Esophagus squamous epithelium (tissue), 5 donors: ENCODE measurements at regions not wholly inside any gene's neighbourhood (a gene's known extent, or its start where the extent isn't known, plus 50 kb on each side); places are given as distances from the start of the nearest gene placed in this dataset.

Experiments
- DNase-seq: peaks from one replicate; lab custom pipeline; 2025; lab: John Stamatoyannopoulos, UW
- H3K27ac ChIP-seq, 4 donors: fragments of 200-600 bp; sonication (generic); one replicate each; pipeline ENCODE4 v1.5.1; 2016 to 2019; ENCODE audit warnings: mild to moderate bottlenecking in 1 of 4
- H3K27me3 ChIP-seq, 4 donors: fragments of 200-600 bp; sonication (generic); 1 replicate in 3 of 4; 2 replicates in 1 of 4; pipeline versions ENCODE4 v1.5.1 to v1.6.0; 2017 to 2021; ENCODE audit warnings: antibody characterized with exemption in 1 of 4
- H3K36me3 ChIP-seq, 3 donors: fragments of 200-600 bp; sonication (generic); one replicate each; pipeline ENCODE4 v1.5.1; 2016 to 2019
- H3K4me1 ChIP-seq, 3 donors: fragments of 200-600 bp; sonication (generic); one replicate each; pipeline ENCODE4 v1.5.1; 2017 to 2019
- H3K4me3 ChIP-seq, 4 donors: fragments of 200-600 bp; sonication (generic); 1 replicate in 3 of 4; 2 replicates in 1 of 4; pipeline ENCODE4 v1.5.1; 2016 to 2019; ENCODE audit warnings: mild to moderate bottlenecking in 2 of 4, moderate library complexity in 1 of 4
- H3K9me3 ChIP-seq, 3 donors: fragments of 200-600 bp; sonication (generic); one replicate each; pipeline ENCODE4 v1.5.1; 2016 to 2019
- CTCF ChIP-seq, 6 experiments: fragments of 450-650 bp in 4 of 6; fragments of 200-600 bp in 2 of 6; sonication (generic) in 2 of 6; IDR thresholded peaks; one replicate each; pipeline ENCODE4 v1.5.1; 2016 to 2019; ENCODE audit warnings: antibody characterized with exemption in 6 of 6, mild to moderate bottlenecking in 4 of 6, moderate library complexity in 4 of 6
- POLR2A ChIP-seq, 4 donors: fragments of 450-650 bp; IDR thresholded peaks; one replicate each; pipeline ENCODE4 v1.6.1; 2017; ENCODE audit warnings: antibody characterized with exemption in 4 of 4, mild to moderate bottlenecking in 4 of 4, moderate library complexity in 3 of 4
- WGBS, 2 donors: methylation state at CpG; one replicate each; pipeline ENCODE4 v1.1.5; 2018; 5-methylcytosine and 5-hydroxymethylcytosine counted together
- intact Hi-C: fragments of 100-400 bp; cut with DNase I; formaldehyde crosslinking; loops from one replicate; pipeline ENCODE4 v1.15.0; 2022
- donor health status: DM: yes; HTN: yes; CAD: no.

GRCh38 chr6:87791982-87792381 lies 89.9 kb upstream of the AKIRIN2 start:
- Histone ChIP-seq H3K4me1 (peaks cover 6 to 45% (median 20%) of the 10 kb centered on the region in 3 donors), H3K36me3 (no peaks in the 10 kb centered on the region), H3K9me3 (no peaks in the 10 kb centered on the region), H3K4me3 (no peak overlapping the region), H3K27me3 (no peaks in the 10 kb centered on the region), H3K27ac (no peak overlapping the region)
- no peak for TF ChIP-seq POLR2A (IDR thresholded peaks at IDR 0.05)
- TF ChIP-seq CTCF (IDR thresholded peaks at IDR 0.05) = no peak
- intact Hi-C loops = no loop called here
- DNase-seq = no peak
- 66 to 87% methylated on average over 4 to 7 of the region's 7 CpGs for WGBS, 2 donors

- Histone ChIP-seq H3K4me1 (peaks cover 6 to 41% (median 20%) of the 10 kb centered on the region in 3 donors), H3K27me3 (no peaks in the 10 kb centered on the region), H3K4me3 (no peak overlapping the region), H3K36me3 (no peaks in the 10 kb centered on the region), H3K27ac (no peak overlapping the region), H3K9me3 (no peaks in the 10 kb centered on the region)
- DNase-seq = no peak
- no peak for TF ChIP-seq CTCF (IDR thresholded peaks at IDR 0.05)
- TF ChIP-seq POLR2A (IDR thresholded peaks at IDR 0.05) = no peak
- intact Hi-C loops = no loop called here
- WGBS, 2 donors = 72 to 93% methylated on average over 4 to 6 of the region's 6 CpGs
These were observed 89.5 kb upstream of the AKIRIN2 start for GRCh38 chr6:87791485-87791884.

GRCh38 chr6:87791029-87791428 lies 89.0 kb upstream of the AKIRIN2 start:
- Histone ChIP-seq H3K27me3 (no peaks in the 10 kb centered on the region), H3K36me3 (no peaks in the 10 kb centered on the region), H3K4me3 (no peak overlapping the region), H3K27ac (no peak overlapping the region), H3K9me3 (no peaks in the 10 kb centered on the region), H3K4me1 (peaks cover 6 to 37% (median 20%) of the 10 kb centered on the region in 3 donors)
- intact Hi-C loops = no loop called here
- TF ChIP-seq CTCF (IDR thresholded peaks at IDR 0.05) = no peak
- TF ChIP-seq POLR2A (IDR thresholded peaks at IDR 0.05) = no peak
- no peak for DNase-seq

DNA sequence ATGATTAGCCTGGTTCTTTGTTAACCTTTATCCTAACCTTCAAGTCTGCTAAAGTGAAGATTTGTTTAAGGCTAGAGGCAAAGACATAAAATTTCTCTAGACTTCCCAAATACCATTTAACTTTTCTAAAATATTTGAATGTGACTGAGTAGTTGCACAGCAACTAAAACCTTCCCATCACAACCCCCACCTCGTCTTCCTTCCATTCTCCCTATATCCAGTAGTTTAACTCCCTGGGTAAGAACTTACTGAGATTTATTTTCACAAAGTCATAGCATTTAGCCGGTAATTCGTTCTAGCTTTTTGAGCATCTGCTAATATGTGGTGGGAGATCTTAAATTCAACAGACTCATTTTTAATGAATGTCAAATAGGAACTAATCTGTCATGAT lies 87.9 kb upstream of the AKIRIN2 start:
- TF ChIP-seq CTCF (IDR thresholded peaks at IDR 0.05) (no peak), POLR2A (IDR thresholded peaks at IDR 0.05) (no peak)
- Histone ChIP-seq H3K27me3 (no peaks in the 10 kb centered on the region), H3K9me3 (no peaks in the 10 kb centered on the region), H3K4me3 (no peak overlapping the region), H3K4me1 (peaks cover 6 to 30% (median 16%) of the 10 kb centered on the region in 3 donors), H3K36me3 (no peaks in the 10 kb centered on the region), H3K27ac (peak overlapping the region in 1 of 4 donors; percentile 55)
- intact Hi-C loops = no loop called here
- DNase-seq = no peak
- 73 to 86% methylated on average over 3 of the region's 3 CpGs for whole genome bisulfite sequencing, 2 donors

DNA sequence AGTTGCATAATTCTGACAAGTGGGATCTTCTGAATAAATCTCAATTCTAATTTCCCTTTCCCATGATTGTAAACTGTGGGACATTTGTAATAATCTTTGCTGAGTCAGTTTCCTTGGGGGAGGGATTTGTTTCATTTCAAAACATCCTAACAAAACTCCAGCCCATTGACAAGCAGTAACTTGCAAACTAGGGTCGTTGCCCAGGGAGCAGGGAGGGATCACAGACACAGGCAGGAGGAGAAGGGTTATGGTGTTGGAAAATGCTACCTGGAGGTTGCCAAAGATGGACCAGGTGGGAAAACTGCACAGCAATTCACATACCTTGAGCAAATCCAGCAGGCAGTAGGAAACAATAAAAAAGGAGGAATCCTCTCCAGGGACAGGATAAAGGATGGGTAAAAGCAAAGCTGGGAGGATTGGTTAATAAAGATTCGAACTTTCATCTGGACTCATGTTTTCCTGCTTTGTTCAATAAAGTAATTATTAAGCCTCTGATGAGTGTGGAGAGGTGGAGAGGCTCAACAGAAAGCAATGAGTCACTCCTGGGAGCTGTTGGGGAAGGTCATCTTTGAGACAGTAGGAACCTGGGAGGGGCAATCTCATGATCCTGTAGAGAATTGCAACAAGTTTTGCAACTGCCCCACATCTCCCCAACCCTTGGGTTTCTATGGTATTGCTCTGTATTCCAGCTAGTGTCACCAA lies 87.3 kb upstream of the AKIRIN2 start:
- DNase-seq = no peak
- H3K27me3 ChIP-seq = no peaks in the 10 kb centered on the region
- peaks cover 6 to 27% (median 16%) of the 10 kb centered on the region in 3 donors for H3K4me1 ChIP-seq
- intact Hi-C loops = no loop called here
- no peaks in the 10 kb centered on the region for H3K9me3 ChIP-seq
- peak overlapping the region in 3 of 4 donors; percentile 38 to 68 (median 55) for H3K27ac ChIP-seq
- peak overlapping the region in 1 of 4 donors; percentile 16 for H3K4me3 ChIP-seq
- no peaks in the 10 kb centered on the region for H3K36me3 ChIP-seq
- WGBS, 2 donors = 17 to 18% methylated on average over 2 of the region's 2 CpGs
- no peak for TF ChIP-seq POLR2A (IDR thresholded peaks at IDR 0.05)
- no peak for TF ChIP-seq CTCF (IDR thresholded peaks at IDR 0.05)
